ENCODE measurements at regions not wholly inside any gene's neighbourhood (a gene's known extent, or its start where the extent isn't known, plus 50 kb on each side); places are given as distances from the start of the nearest gene placed in this dataset.

DNA sequence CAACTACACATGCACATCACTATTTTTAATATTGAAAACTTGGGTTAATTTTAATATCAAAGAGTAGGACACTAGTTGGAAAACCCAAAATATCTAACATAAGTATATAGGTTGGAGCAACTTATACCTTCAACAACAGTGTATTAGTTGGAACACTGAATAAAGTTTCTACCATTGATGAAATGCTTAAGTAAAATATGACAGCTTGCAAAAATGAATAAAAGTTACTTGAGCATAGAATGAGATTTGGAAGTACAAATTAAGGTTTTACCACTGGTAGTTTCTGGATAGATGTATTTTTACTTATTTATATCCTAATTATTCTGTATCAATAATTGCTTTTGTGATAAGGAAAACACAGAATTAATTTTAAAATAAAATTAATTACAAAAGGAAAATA is 1079.6 kb downstream of the ADGRL3 start:
- TF ChIP-seq, protein P1, sequence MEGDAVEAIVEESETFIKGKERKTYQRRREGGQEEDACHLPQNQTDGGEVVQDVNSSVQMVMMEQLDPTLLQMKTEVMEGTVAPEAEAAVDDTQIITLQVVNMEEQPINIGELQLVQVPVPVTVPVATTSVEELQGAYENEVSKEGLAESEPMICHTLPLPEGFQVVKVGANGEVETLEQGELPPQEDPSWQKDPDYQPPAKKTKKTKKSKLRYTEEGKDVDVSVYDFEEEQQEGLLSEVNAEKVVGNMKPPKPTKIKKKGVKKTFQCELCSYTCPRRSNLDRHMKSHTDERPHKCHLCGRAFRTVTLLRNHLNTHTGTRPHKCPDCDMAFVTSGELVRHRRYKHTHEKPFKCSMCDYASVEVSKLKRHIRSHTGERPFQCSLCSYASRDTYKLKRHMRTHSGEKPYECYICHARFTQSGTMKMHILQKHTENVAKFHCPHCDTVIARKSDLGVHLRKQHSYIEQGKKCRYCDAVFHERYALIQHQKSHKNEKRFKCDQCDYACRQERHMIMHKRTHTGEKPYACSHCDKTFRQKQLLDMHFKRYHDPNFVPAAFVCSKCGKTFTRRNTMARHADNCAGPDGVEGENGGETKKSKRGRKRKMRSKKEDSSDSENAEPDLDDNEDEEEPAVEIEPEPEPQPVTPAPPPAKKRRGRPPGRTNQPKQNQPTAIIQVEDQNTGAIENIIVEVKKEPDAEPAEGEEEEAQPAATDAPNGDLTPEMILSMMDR (IDR thresholded peaks at IDR 0.05), result no peak
- TF ChIP-seq POLR2A (IDR thresholded peaks at IDR 0.05), result no peak

Data from ovary (tissue), 3 donors.